ENCODE measurements at regions not wholly inside any gene's neighbourhood (a gene's known extent, or its start where the extent isn't known, plus 50 kb on each side); places are given as distances from the start of the nearest gene placed in this dataset.
"Not testable (repeated sequence)": the region's sequence is repeated elsewhere in the genome, so short reads cannot be mapped to it uniquely, and the experiment has no call there.

GRCh38 chr5:17817990-17818389 lies 183.7 kb downstream of the TAF11L14 start:
- DNase-seq (ENCODE audit: low spot score) (no peak), FAIRE-seq (no peak)

GRCh38 chr5:17819783-17820182 lies 185.5 kb downstream of the TAF11L14 start:
- DNase-seq (ENCODE audit: low spot score) (no peak), FAIRE-seq (no peak)

- no peak for FAIRE-seq
- DNase-seq (ENCODE audit: low spot score), result no peak
Measured at GRCh38 chr5:17828681-17829080, 194.4 kb downstream of the TAF11L14 start.

GRCh38 chr5:17829456-17829855 lies 195.2 kb downstream of the TAF11L14 start:
- FAIRE-seq (no peak), DNase-seq (ENCODE audit: low spot score) (no peak)

GRCh38 chr5:17831279-17831678 lies 197.0 kb downstream of the TAF11L14 start:
- no peak for DNase-seq (ENCODE audit: low spot score)
- no peak for FAIRE-seq

GRCh38 chr5:17832949-17833745 lies 198.9 kb downstream of the TAF11L14 start:
- DNase-seq (ENCODE audit: low spot score) (no peak), FAIRE-seq (no peak)

- FAIRE-seq (no peak), DNase-seq (ENCODE audit: low spot score) (no peak)
Measured at GRCh38 chr5:17837757-17838156, 203.5 kb downstream of the TAF11L14 start.

- DNase-seq (ENCODE audit: low spot score) (no peak), FAIRE-seq (peak; percentile 52)
Measured at GRCh38 chr5:17838469-17838868, 204.2 kb downstream of the TAF11L14 start.

- DNase-seq (ENCODE audit: low spot score), result no peak
- FAIRE-seq, result no peak
Measured at GRCh38 chr5:17839848-17840247, 205.6 kb downstream of the TAF11L14 start.

GRCh38 chr5:17846496-17846895 lies 212.2 kb downstream of the TAF11L14 start:
- FAIRE-seq, result no peak
- no peak for DNase-seq (ENCODE audit: low spot score)

- FAIRE-seq, result no peak
Measured at GRCh38 chr5:17847286-17847685, 213.0 kb downstream of the TAF11L14 start.

GRCh38 chr5:17852111-17852510 lies 217.9 kb downstream of the TAF11L14 start:
- FAIRE-seq, result no peak
- no peak for DNase-seq (ENCODE audit: low spot score)

More at GRCh38 chr5:17847286-17847685, 213.0 kb downstream of the TAF11L14 start:
- no peak for DNase-seq (ENCODE audit: low spot score)

- DNase-seq (ENCODE audit: low spot score), result no peak
- FAIRE-seq, result no peak
Measured at GRCh38 chr5:17852740-17853139, 218.5 kb downstream of the TAF11L14 start.

GRCh38 chr5:17854901-17855300 lies 220.6 kb downstream of the TAF11L14 start:
- DNase-seq (ENCODE audit: low spot score) (no peak), FAIRE-seq (no peak)

- FAIRE-seq, result no peak
Measured at GRCh38 chr5:17860660-17861315, 226.5 kb downstream of the TAF11L14 start.

GRCh38 chr5:17864903-17865302 lies 230.6 kb downstream of the TAF11L14 start:
- DNase-seq (ENCODE audit: low spot score); FAIRE-seq: not testable (repeated sequence)

More at GRCh38 chr5:17860660-17861315, 226.5 kb downstream of the TAF11L14 start:
- peak; percentile 6 for DNase-seq (ENCODE audit: low spot score)

GRCh38 chr5:17865966-17866365 lies 231.7 kb downstream of the TAF11L14 start:
- FAIRE-seq; DNase-seq (ENCODE audit: low spot score): not testable (repeated sequence)

GRCh38 chr5:17872204-17872603 lies 237.9 kb downstream of the TAF11L14 start:
- no peak for FAIRE-seq
- DNase-seq (ENCODE audit: low spot score), result no peak

GRCh38 chr5:17878541-17878940 lies 244.3 kb downstream of the TAF11L14 start:
- DNase-seq (ENCODE audit: low spot score) (no peak), FAIRE-seq (no peak)

- peak; percentile 5 for FAIRE-seq
- DNase-seq (ENCODE audit: low spot score), result peak; percentile 51
Measured at GRCh38 chr5:17879276-17879675, 245.0 kb downstream of the TAF11L14 start.

GRCh38 chr5:17880869-17881268 lies 246.6 kb downstream of the TAF11L14 start:
- DNase-seq (ENCODE audit: low spot score), result no peak
- peak; percentile 20 for FAIRE-seq

GRCh38 chr5:17882760-17883488 lies 248.7 kb downstream of the TAF11L14 start:
- DNase-seq (ENCODE audit: low spot score) (peak; percentile 48), FAIRE-seq (peak; percentile 77)
